ENCODE measurements at regions not wholly inside any gene's neighbourhood (a gene's known extent, or its start where the extent isn't known, plus 50 kb on each side); places are given as distances from the start of the nearest gene placed in this dataset.

- TF ChIP-seq CTCF (IDR thresholded peaks at IDR 0.05; ENCODE audit: low read depth, low read length) (no peak), EZH2phosphoT487 (IDR thresholded peaks at IDR 0.05; ENCODE audit: low read depth) (no peak)
Measured at GRCh38 chr13:30039511-30039911, 189.1 kb upstream of the UBL3 start.
